GM19455 (cell line): ENCODE measurements at regions not wholly inside any gene's neighbourhood (a gene's known extent, or its start where the extent isn't known, plus 50 kb on each side); places are given as distances from the start of the nearest gene placed in this dataset.

Experiments used
- ATAC-seq: cut with Tn5 transposase; IDR thresholded peaks from one replicate; pipeline ENCODE4 v1.9.1; 2021; ENCODE audit not compliant: unreplicated experiment

GRCh38 chr11:76298255-76298654 is 82.7 kb downstream of the THAP12 start:
- ATAC-seq, result no peak

DNA sequence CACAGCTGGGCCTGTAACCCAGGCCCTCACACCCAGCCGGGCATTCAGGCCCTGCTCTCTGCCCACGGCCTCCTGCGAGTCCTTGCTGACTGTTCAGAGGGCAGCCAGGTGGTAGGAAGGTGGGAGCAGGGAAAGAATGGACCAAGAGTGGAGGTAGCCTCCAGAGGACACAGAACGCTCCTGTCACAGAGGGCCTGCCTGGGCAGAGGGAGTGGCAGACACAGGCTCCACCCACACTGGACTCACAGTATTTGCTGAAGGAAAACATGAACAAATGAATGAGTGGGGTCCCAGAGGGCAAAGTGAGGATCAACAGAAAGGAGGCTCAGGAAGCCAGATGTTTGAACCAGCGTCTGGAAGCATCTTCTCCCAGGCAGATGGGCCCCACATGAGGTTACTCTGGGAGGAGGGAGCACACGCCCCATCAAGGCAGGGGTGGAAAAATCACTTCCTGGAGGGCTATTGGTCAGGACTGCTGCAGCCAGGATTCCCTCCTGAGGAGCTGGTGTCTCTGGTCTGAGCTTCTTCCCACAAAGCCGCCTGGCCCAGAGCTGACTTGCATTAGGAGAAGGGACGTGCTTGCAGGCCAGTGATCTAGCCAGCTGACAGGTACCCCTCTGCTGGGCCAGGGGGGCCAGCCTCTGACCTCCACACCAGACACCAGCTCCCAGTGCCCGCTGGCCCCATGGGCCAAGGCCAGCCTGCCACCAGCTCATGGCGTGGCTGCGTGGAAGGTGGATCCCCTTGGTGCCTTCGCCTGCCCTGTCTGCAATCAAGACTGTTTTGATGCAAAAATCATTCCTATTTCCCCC is 84.0 kb downstream of the THAP12 start:
- ATAC-seq, result no peak

- peak; percentile 63 for ATAC-seq
These were observed 86.9 kb upstream of the WNT11 start for GRCh38 chr11:76293189-76293631.

GRCh38 chr11:76292583-76293188 is 86.4 kb upstream of the WNT11 start:
- no peak for ATAC-seq

- ATAC-seq, result no peak
These were observed 85.5 kb upstream of the WNT11 start for GRCh38 chr11:76291576-76292526.

DNA sequence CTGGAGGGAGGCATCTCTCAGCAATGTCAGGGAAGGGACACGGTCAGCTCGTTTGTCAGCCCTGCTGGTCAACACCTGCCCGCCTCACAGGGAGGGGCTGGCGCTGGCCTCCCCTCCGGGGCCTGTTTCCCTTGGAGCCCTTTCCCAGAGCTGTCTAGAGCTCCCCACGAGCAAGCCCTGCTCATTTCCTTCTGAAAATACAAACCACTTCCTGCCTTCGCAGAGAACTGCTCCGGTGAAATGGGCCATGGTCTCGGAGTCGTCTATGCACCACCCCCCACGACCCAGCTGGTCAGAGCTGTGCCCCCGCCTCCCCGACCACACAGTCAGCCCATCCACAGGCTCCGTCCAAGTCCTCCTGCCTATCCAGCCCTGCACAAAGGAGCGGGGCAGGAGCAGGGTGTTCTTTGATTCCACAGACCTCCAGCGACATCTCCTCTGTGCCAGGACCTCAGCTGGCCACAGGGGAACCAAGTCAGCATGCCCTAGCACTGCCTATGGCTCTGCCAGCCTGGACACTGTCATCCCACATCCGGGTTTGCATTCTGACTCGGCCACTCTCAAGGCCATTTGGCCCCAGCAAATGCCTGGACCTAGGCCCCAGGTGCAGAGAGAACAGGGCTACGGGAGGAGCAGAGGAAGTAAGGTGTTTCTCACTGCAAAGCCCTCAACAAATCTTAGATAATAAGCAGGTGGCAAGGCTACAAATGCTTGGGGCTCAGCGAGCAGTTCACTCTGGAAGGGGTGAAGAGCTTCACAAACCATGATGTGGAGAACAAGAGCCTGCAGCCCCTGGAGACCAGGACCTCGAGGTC is 82.1 kb upstream of the WNT11 start:
- no peak for ATAC-seq

GRCh38 chr11:76287227-76287626 is 80.9 kb upstream of the WNT11 start:
- no peak for ATAC-seq

DNA sequence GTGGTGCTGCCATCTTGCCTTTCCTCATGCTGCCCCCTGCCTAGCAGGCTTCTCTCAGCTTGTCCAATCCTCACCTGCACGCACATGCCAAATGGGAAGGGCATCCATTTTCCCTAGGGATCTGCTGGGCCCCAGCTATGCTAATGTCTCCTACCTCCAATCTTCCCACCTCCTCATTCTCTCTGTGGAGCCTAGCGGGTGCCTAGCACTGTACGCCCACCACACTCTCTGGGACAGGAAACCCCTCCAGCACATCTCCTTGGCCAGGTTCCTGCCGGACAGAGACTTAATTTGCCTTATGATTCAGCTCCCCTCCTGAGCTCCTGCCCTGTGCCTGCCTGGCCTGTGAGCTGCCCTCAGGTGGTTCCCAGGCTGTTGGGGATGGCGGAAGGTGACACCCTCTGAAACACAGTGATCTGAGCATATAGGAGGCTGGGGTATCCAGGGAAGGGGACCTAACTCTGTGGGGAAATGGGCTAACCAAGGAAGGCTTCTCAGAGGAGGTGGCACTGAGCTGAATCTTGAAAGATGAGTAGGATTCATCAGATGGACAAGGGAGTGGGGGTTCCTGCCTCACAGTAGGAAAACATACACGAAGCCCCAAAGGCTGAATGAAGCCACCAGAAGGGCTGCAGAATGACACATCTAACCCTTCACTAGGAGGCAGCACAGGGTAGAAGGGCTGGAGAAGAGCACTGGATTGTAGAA is 79.2 kb upstream of the WNT11 start:
- no peak for ATAC-seq

DNA sequence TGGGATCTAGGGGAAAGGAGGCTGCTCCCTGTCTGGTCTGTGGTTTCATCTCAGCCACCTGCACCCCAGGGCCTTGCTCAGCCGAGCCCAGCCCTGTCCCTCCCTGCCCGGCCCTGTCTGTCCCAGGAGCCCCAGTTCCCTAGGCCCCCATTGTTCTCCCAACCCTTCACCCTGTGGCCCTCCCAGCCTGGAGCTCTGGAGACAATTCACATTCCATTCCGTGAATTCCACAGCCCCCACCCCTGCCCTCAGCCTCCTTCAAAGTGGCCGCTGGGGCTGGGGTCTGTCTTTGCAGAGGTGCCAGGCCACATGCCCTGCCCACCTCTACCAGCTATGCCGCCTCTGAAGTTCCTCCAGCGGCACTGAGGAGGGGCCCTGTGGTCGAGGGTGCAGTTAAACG is 77.9 kb upstream of the WNT11 start:
- no peak for ATAC-seq

- ATAC-seq, result no peak
These were observed 76.7 kb upstream of the WNT11 start for GRCh38 chr11:76282811-76283595.

- no peak for ATAC-seq
These were observed 75.9 kb upstream of the WNT11 start for GRCh38 chr11:76282172-76282571.

- ATAC-seq, result no peak
These were observed 75.2 kb upstream of the WNT11 start for GRCh38 chr11:76281558-76281906.

DNA sequence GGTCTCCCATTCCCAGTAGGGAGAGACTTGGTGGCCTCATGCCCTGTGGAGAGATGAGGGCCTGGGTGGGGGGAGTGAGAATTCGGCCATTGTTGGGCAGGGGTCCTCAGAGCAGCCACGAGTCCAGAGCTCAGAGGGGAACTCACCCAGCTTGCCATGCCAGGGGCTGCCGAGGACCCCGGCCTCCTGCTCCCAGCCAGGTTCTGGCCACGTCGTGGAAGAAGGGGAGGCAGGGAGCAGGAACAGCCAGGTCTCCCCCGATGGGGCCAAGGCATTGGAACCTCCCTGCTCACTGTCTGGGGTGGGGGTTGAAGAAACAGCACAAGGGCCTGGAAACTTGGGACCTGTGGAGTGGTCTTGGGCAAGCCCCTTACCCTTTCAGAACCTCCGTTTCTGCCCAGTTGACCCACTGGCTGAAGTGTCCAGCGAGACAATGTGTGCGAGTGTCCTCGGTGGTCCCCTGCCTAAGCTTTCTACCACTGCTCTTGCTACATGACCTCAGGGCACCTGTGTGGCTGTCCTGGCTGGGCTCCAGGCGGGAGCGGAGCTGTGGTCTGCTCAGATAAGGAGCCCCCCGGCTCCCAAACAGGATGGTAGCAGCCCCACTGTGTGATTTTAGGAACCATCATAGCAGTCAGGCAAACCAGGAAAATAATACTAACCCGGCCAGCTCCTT is 74.7 kb upstream of the WNT11 start:
- ATAC-seq, result no peak

DNA sequence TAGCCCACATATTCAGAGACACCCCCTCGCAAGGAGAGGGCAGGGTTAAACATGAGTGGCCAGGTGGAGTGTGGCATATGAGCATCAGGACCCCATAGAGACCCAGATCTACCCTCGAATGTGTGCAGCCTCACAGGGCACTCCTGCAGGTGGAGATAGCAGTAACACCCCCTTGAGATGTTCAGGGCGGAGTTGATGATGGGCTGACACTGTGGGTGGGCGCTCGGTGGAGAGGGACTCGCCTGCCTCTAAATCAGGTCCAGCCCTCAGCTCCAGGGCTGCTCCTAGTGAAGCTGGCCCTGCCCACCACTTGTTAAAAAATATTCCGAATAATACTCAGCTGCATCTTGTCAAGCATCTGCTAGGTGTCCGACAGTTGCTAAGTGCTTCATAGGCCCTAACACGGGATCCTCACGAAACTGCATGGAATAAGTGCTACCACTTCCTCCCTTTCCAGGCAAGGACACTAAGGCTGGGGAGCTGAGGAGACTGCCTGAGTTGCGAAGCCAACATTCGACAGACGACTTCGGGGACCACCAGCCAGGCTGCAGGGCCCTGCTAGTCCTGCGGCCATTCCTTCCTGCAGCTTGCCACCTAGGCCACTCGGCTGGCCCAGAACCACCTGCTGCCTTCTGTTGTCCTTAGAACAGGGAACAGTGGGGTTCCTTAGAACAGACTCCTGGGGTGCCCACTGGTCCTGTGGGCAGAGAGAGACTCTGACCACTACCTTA is 74.0 kb upstream of the WNT11 start:
- ATAC-seq, result no peak

DNA sequence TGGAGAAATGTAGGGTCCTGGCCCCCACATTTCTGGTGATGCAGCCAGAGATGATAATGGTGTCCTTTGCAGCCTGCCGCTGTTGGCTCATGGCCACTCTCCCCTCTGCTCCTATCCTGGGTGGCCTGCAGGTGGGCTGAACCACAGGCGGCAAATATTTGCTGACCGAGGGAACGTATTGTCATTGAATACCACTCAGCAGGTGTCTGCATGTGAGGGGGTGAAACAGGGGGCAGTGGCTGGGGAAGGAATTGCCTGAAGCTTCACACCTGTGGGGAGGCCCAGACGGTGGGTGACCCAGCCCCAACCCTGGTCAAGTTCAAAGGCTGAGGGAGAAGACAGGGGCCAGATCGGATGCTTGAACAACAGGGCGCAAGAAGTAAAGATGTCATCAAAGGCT is 73.3 kb upstream of the WNT11 start:
- ATAC-seq, result no peak

DNA sequence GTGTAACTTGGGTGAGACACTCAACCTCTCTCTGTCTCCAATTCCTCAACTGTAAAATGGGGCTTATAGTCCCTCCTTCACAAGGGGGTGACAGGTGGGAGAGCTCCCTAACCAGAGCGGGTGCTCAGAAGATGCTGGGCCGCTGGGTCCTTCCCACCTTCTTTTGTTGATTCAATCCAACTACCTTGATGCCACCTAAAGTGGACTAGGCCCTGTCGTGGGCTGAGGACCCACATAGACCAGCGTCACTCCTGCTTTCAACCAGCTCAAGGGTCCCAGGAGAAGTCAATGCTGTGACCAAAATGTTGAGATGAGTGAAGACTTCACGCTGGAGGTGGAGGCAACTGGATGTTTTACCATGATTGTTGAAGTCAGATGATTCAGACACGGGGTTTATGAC is 72.7 kb upstream of the WNT11 start:
- no peak for ATAC-seq

DNA sequence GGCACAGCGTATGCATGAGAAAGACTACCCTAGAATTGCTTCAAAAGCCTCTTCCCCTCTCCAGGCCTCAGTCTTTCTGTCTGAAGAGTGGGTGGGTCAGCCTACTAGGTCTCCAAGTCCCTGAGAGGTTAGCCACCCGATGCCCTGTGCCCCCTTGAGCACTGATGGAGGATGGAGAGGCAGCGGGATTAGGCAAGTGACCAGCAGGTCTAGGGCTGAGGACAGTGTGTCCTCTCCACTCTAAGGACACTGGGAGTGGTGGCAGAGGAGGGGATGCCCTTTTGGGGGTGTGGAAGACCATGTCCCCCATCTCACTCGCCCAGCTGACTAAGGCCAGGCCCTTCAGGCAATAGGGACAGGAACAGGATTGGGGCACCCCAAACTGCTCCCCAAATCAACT is 72.2 kb upstream of the WNT11 start:
- no peak for ATAC-seq
